ENCODE measurements at regions not wholly inside any gene's neighbourhood (a gene's known extent, or its start where the extent isn't known, plus 50 kb on each side); places are given as distances from the start of the nearest gene placed in this dataset.

DNA sequence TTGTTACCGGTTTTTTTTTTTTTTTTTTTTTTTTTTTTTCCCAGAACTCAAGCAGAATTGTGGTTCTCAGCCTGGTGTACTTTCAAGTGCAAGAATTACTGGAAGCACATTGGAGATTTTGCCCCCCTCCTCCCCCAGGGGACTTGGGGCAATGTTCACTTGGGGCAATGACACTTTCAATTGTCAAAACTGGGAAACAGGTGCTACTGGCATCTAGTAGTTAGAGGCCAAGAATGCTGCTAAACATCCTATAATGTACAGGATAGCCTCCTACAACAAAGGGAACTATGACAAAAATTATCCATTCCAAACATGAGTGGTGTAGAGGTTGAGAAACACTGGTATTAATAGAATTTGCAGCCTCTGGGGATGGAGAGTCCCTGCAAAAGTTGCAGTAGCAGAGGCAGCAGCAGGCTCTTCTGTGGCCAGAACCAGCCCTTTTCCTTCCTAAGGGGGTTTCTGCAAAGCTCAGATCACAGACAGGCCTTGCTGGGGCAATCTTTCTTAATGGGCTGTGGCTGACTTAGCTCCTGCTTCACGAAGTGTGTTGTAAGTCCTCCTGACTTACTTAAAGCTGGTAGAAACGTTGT, 144.3 kb upstream of the MRPS22 start:
- Histone ChIP-seq H3K79me2 (ENCODE audit: insufficient read depth, low read length) (no peaks in the 10 kb centered on the region), H3K4me2 (ENCODE audit: low read depth, low read length) (no peak overlapping the region), H3K4me3 (replicated peaks in 1 of 3; ENCODE audit: insufficient read depth in 1 of 3, low read depth in 2 of 3, low read length in 3 of 3) (no peak overlapping the region), H2AFZ (ENCODE audit: low read length) (no peak overlapping the region), H3K4me1 (ENCODE audit: insufficient read depth, low read length) (no peaks in the 10 kb centered on the region), H3K9ac (ENCODE audit: insufficient read depth, low read depth, low read length) (no peak overlapping the region), H3K36me3 (replicated peaks in 1 of 2; ENCODE audit: control insufficient read depth in 1 of 2, insufficient read depth in 2 of 2, low read length in 2 of 2) (no peaks in the 10 kb centered on the region), H3K9me3 (ENCODE audit: low read length) (peaks cover 9% of the 10 kb centered on the region; the same call in 1 of the 2 replicates), H3K27ac (ENCODE audit: extremely low read length, insufficient read depth, low read length) (no peak overlapping the region), H3K27me3 (ENCODE audit: control insufficient read depth in 1 of 2, insufficient read depth in 2 of 2, low read length in 2 of 2) (no peaks in the 10 kb centered on the region), H4K20me1 (ENCODE audit: insufficient read depth, low read length) (no peaks in the 10 kb centered on the region)
- 4% methylated on average over 3 of the region's 3 CpGs for WGBS (ENCODE audit: low lambda C conversion rate)
- ChIA-PET CTCF (ENCODE audit: low intra/inter-chr PET ratio, low total read pairs) (no interaction called here), POLR2A (no interaction called here)
- ATAC-seq: no peak
- FAIRE-seq: no peak
- no peak for DNase-seq (ENCODE audit: low spot score)
- BruUV-seq (replicated peaks): no TSS peak
- intact Hi-C loops (cut with micrococcal nuclease; ENCODE audit: unreplicated experiment): loop anchor here (10.0 kb wide), 1 partner anchor 125 kb away; no protein-coding TSS in a partner anchor
- TF ChIP-seq, protein P1, sequence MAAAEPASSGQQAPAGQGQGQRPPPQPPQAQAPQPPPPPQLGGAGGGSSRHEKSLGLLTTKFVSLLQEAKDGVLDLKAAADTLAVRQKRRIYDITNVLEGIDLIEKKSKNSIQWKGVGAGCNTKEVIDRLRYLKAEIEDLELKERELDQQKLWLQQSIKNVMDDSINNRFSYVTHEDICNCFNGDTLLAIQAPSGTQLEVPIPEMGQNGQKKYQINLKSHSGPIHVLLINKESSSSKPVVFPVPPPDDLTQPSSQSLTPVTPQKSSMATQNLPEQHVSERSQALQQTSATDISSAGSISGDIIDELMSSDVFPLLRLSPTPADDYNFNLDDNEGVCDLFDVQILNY (CRISPR knock-in tag; conservative IDR thresholded peaks at IDR 0.05): no peak
- TF ChIP-seq, protein P2, sequence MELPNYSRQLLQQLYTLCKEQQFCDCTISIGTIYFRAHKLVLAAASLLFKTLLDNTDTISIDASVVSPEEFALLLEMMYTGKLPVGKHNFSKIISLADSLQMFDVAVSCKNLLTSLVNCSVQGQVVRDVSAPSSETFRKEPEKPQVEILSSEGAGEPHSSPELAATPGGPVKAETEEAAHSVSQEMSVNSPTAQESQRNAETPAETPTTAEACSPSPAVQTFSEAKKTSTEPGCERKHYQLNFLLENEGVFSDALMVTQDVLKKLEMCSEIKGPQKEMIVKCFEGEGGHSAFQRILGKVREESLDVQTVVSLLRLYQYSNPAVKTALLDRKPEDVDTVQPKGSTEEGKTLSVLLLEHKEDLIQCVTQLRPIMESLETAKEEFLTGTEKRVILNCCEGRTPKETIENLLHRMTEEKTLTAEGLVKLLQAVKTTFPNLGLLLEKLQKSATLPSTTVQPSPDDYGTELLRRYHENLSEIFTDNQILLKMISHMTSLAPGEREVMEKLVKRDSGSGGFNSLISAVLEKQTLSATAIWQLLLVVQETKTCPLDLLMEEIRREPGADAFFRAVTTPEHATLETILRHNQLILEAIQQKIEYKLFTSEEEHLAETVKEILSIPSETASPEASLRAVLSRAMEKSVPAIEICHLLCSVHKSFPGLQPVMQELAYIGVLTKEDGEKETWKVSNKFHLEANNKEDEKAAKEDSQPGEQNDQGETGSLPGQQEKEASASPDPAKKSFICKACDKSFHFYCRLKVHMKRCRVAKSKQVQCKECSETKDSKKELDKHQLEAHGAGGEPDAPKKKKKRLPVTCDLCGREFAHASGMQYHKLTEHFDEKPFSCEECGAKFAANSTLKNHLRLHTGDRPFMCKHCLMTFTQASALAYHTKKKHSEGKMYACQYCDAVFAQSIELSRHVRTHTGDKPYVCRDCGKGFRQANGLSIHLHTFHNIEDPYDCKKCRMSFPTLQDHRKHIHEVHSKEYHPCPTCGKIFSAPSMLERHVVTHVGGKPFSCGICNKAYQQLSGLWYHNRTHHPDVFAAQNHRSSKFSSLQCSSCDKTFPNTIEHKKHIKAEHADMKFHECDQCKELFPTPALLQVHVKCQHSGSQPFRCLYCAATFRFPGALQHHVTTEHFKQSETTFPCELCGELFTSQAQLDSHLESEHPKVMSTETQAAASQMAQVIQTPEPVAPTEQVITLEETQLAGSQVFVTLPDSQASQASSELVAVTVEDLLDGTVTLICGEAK (IDR thresholded peaks at IDR 0.05): no peak
- TF ChIP-seq, protein P2 (CRISPR knock-in tag; IDR thresholded peaks at IDR 0.05): no peak
- TF ChIP-seq ZSCAN25 (CRISPR knock-in tag; IDR thresholded peaks at IDR 0.05) (no peak), NCOA2 (CRISPR knock-in tag; IDR thresholded peaks at IDR 0.05) (no peak), ISL2 (CRISPR knock-in tag; IDR thresholded peaks at IDR 0.05) (no peak), MAZ (IDR thresholded peaks at IDR 0.05; ENCODE audit: borderline replicate concordance, low read depth, low read length) (no peak), MAZ (CRISPR knock-in tag; IDR thresholded peaks at IDR 0.05; ENCODE audit: low read depth) (no peak), HCFC1 (IDR thresholded peaks at IDR 0.05; ENCODE audit: low read depth, low read length) (no peak), SAFB2 (CRISPR knock-in tag; IDR thresholded peaks at IDR 0.05; ENCODE audit: borderline replicate concordance, low read depth) (no peak)
- TF ChIP-seq, protein P3, sequence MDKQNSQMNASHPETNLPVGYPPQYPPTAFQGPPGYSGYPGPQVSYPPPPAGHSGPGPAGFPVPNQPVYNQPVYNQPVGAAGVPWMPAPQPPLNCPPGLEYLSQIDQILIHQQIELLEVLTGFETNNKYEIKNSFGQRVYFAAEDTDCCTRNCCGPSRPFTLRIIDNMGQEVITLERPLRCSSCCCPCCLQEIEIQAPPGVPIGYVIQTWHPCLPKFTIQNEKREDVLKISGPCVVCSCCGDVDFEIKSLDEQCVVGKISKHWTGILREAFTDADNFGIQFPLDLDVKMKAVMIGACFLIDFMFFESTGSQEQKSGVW (CRISPR knock-in tag; IDR thresholded peaks at IDR 0.05; ENCODE audit: borderline replicate concordance): no peak
- in situ Hi-C loops (cut with HindIII; ENCODE audit: extremely low pct_ligation_motif_present, low pct_unique_long_range_greater_than_20kb): loop anchor here (5.0 kb wide), 2 partner anchors 92 to 262 kb away; no protein-coding TSS in a partner anchor
